C4-2B (cell line): ENCODE measurements at regions not wholly inside any gene's neighbourhood (a gene's known extent, or its start where the extent isn't known, plus 50 kb on each side); places are given as distances from the start of the nearest gene placed in this dataset.

Source experiments
- H3K27ac ChIP-seq: fragments of 450-650 bp; 2 replicates; pipeline ENCODE4 v1.5.1; 2017
- ZFX ChIP-seq: fragments of 450-650 bp; IDR thresholded peaks from 2 replicates; pipeline ENCODE4 v1.6.1; 2017
- TF ChIP-seq, protein P1 (sequence below): fragments of 450-650 bp; conservative IDR thresholded peaks from 2 replicates; pipeline ENCODE4 v1.5.1; 2017; ENCODE audit warnings: mild to moderate bottlenecking

DNA sequence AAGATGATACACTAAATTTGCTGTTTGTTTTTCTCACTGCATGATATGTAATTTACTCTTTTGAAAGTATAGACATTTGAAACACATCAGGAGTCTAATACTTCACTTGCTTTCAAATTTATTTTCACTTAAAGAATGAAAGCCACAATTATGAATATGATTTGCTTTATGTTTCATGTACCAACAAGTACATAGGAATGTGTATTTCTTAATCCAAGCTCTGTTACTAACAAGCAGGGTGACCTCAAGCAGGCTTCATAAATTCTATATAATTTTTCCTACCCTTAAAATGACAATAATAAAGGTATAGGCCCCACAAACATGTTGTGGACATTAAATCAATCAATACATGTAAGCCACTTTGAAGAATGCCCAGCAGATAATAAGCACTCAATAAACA, 170.2 kb upstream of the P2RY1 start:
- TF ChIP-seq, protein P1, sequence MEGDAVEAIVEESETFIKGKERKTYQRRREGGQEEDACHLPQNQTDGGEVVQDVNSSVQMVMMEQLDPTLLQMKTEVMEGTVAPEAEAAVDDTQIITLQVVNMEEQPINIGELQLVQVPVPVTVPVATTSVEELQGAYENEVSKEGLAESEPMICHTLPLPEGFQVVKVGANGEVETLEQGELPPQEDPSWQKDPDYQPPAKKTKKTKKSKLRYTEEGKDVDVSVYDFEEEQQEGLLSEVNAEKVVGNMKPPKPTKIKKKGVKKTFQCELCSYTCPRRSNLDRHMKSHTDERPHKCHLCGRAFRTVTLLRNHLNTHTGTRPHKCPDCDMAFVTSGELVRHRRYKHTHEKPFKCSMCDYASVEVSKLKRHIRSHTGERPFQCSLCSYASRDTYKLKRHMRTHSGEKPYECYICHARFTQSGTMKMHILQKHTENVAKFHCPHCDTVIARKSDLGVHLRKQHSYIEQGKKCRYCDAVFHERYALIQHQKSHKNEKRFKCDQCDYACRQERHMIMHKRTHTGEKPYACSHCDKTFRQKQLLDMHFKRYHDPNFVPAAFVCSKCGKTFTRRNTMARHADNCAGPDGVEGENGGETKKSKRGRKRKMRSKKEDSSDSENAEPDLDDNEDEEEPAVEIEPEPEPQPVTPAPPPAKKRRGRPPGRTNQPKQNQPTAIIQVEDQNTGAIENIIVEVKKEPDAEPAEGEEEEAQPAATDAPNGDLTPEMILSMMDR = no peak
- TF ChIP-seq ZFX = no peak
- no peak overlapping the region for H3K27ac ChIP-seq

DNA sequence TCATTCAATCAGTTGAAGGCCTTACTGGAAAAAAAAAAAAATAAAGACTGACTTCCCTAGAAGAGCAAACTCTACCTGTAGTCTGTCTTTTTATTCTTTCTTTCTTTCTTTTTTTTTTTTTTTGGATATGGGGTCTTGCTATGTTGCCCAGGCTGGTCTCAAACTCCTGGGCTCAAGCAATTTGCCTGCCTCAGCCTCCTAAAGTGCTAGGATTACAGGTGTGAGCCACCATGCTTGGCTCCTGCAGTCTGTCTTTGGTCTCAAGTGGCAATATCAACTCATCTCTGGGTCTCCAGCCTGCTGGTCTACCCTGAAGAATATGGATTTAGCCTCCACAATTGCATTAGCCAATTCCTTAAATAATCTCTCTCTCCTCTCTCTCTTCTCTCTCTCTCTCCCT, 167.7 kb upstream of the P2RY1 start:
- H3K27ac ChIP-seq = no peak overlapping the region
- TF ChIP-seq, protein P1 = no peak
- TF ChIP-seq ZFX = no peak

DNA sequence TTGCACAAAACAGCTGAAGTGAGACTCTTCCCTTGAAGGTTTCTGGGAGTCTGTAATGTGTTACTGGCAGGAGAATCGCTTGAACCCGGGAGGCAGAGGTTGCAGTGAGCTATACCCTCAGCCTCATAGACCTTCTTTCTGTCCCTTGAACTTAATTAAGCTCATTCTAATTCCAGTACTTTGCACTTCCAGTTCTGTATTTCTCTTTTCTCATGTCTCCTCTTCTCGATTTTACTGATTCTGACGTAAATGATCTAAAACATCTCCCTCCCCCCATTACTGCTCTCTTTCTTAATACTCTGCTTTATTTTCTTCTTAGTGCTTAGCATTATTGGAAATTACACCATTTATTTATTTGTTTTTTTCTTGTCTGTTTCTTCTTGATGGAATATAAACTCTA, 165.4 kb upstream of the P2RY1 start:
- H3K27ac ChIP-seq = no peak overlapping the region
- TF ChIP-seq ZFX = no peak
- TF ChIP-seq, protein P1 = no peak

DNA sequence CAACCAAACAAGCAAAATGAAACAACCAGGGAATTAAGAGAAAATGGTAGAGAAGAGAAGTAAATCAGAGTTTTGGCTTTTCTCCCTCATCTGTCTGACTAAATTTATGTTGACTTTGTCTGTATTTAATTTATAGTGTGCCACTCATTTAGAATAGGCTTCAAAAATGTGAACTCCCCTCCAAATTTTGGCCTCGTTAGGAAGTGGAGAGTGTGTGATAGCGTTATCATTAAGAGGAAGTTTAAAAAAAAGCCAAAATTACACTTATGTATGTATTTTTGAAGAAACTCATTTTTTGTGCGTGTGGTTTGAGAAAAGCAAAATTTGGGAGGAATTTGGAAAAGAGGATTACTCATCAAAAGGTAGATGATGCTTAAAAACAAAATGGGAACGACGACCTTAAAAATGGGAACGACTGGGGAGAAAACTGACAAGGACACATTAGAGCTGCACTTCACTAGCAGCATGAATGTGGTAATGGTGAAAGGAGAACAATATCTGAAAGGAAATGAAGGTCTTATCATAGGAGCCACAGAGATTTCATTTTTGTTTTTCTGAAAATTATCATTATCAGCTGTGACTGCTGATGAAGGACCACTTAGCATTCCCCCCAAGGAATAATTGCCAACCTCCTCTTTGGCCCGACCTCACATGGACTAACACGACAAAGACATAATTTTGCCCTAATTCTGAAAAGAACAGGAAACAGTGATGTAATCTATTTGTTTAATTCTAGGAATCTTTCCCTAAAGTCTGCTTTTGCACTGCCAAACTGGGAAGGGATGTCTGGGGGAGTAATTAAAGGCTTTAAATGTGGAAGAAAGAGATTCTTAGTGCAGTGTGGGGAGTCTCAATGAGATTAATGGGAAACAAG, 163.2 kb upstream of the P2RY1 start:
- no peak overlapping the region for H3K27ac ChIP-seq
- TF ChIP-seq, protein P1 = no peak
- TF ChIP-seq ZFX = no peak

DNA sequence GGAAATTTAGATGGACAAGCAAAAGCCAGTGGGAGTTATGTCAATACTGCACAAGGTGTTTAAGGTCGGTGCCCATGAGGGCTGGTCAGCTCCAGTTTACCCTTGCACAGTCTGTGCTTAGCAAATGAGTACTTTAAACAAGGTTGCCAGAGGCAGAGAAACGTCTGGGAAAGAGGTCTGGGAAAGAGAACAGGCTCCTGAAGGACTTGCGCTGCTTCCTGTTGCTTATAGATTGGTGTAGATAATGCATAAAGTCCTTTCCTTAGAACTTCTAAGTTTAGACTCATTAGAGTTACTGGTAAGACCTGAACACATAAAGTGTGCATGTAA, 162.6 kb upstream of the P2RY1 start:
- TF ChIP-seq ZFX = no peak
- TF ChIP-seq, protein P1 = no peak
- H3K27ac ChIP-seq = no peak overlapping the region

DNA sequence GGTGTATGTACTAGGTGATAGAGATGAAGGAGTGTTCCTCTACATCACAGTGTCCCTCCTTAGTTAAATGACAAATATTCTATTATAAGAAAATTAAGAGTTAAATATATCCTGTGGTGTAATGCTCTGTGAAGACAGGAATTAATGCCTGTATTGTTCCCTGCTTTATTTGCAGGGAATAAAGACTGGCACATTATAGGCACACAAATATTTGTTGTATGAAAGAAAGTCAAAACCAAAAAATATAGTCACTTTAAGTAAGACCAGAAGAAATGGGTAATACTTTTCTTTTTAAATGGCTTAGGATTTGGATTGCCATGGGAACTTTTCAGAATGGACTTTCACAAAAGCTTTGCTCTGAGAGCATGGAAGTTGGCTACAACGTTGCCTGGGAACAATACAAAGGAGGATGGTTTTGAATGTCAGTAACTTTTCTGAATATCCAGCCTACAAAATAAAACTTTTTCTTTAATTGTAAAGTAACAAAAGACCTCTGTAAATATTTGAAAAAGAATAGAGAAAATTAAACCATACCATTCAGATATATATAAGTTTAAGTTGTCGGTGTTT, 158.0 kb upstream of the P2RY1 start:
- H3K27ac ChIP-seq = no peak overlapping the region
- TF ChIP-seq ZFX = no peak
- TF ChIP-seq, protein P1 = no peak

DNA sequence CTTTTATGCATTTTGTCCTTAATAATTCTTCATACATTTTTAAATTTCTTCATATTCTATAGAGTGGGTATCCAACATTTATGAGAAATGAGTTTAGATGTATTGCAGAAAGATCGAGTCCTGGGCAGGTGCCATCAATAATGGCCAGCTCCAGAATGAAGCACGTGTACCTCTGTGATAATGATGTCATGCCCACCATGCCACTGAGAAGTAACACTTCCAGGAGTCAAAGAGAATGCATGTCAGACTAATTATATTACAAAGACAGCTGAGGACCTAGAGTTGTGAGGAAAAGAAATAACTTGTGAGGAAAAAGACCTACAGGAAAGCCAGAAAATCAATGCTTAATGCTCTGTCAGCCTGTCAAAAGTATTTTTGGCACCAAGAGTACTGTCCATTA, 157.4 kb upstream of the P2RY1 start:
- TF ChIP-seq, protein P1 = no peak
- TF ChIP-seq ZFX = no peak
- no peak overlapping the region for H3K27ac ChIP-seq
